Neural progenitor cell (in vitro differentiated cells): ENCODE measurements at regions not wholly inside any gene's neighbourhood (a gene's known extent, or its start where the extent isn't known, plus 50 kb on each side); places are given as distances from the start of the nearest gene placed in this dataset.

Experiments
- CTCF ChIP-seq: fragments of 200-600 bp; sonication (generic); IDR thresholded peaks from 2 replicates; pipeline ENCODE4 v1.5.1; 2017; ENCODE audit warnings: antibody characterized with exemption, mild to moderate bottlenecking
- EZH2phosphoT487 ChIP-seq: fragments of 200-600 bp; sonication (generic); IDR thresholded peaks from 2 replicates; pipeline ENCODE4 v1.6.1; 2017; ENCODE audit warnings: antibody characterized with exemption

DNA sequence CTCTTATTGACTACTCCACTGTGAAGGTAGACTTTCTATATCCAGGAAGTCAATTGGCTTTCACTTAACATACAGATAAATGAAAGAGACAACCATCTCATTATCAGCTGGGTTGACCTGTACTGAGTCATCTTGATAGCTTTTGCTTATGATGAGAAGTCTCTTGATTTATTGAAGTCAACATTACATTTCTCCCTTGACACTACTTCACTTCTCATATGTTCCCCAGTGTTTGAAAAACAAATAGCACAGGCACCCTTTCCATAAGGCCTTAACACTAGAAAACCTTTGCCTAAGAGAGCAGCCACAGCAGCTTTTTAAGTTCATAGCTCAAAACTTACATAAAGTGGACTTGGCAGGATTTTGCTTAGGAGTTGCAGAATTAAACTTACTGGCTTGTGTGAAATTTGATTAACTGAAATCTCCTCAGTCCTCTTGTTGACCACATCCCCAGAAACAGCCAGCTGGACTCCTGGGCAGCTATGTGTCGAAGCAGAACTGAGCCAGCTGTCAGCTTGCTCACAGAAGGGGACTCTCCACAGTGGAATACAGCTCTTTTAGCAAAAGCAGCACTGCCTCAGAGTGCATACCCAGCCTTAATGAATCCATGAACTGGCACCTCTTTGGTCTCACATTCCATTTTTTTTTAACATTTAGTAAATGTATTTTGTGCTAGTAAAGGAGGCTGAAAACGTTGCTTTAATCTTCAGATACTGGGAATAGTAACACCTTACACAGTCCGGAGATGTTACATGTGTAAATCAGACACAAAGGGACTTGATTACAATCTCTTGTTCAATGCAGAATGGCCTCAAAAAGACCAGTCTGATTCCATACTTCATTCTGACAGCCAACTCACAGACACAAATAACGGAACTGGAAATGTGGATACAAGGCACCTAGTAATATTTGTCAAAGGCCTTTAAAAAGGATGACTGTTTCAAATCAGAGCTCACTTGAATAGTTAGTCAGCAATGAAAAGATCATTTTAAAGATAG, 1532.7 kb downstream of the HACE1 start:
- TF ChIP-seq CTCF (no peak), EZH2phosphoT487 (no peak)
